LNCaP clone FGC (cell line): ENCODE measurements at regions not wholly inside any gene's neighbourhood (a gene's known extent, or its start where the extent isn't known, plus 50 kb on each side); places are given as distances from the start of the nearest gene placed in this dataset.

Experiments
- DNase-seq: peaks from one replicate; pipeline ENCODE4 v3.0.0-alpha.2; 2011; ENCODE audit warnings: low read depth
- H3K4me3 ChIP-seq: 2 replicates; pipeline ENCODE4 v1.5.1; 2011; ENCODE audit warnings: mild to moderate bottlenecking, low read depth, low read length, control low read depth
- TF ChIP-seq, protein P1 (sequence below): IDR thresholded peaks from 2 replicates; pipeline ENCODE4 v1.5.1; 2012; ENCODE audit warnings: mild to moderate bottlenecking; ENCODE audit not compliant: control insufficient read depth, insufficient read depth; ENCODE audit errors: extremely low read depth

DNA sequence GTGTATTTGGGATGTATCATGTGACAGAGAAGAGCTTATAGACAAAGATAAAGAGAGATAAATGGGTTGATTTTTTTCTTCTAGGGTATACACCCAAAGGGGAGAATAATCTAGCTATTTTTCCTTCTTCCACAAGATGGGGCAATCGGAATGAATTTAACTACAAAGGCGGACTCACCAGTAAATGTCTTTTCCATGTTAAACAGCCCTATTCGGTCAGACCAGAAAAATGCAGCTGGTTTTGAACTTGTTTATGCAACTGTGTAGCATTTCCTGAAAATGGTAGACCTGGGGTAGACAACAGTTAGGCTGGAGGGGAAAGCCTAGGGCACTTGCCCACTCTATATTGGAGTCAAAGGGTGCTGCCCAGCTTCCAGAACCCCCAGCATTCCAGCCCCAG, 477.1 kb downstream of the TOX3 start:
- DNase-seq: peak; percentile 32
- no peak overlapping the region for H3K4me3 ChIP-seq
- TF ChIP-seq, protein P1, sequence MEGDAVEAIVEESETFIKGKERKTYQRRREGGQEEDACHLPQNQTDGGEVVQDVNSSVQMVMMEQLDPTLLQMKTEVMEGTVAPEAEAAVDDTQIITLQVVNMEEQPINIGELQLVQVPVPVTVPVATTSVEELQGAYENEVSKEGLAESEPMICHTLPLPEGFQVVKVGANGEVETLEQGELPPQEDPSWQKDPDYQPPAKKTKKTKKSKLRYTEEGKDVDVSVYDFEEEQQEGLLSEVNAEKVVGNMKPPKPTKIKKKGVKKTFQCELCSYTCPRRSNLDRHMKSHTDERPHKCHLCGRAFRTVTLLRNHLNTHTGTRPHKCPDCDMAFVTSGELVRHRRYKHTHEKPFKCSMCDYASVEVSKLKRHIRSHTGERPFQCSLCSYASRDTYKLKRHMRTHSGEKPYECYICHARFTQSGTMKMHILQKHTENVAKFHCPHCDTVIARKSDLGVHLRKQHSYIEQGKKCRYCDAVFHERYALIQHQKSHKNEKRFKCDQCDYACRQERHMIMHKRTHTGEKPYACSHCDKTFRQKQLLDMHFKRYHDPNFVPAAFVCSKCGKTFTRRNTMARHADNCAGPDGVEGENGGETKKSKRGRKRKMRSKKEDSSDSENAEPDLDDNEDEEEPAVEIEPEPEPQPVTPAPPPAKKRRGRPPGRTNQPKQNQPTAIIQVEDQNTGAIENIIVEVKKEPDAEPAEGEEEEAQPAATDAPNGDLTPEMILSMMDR: peak; percentile 62

DNA sequence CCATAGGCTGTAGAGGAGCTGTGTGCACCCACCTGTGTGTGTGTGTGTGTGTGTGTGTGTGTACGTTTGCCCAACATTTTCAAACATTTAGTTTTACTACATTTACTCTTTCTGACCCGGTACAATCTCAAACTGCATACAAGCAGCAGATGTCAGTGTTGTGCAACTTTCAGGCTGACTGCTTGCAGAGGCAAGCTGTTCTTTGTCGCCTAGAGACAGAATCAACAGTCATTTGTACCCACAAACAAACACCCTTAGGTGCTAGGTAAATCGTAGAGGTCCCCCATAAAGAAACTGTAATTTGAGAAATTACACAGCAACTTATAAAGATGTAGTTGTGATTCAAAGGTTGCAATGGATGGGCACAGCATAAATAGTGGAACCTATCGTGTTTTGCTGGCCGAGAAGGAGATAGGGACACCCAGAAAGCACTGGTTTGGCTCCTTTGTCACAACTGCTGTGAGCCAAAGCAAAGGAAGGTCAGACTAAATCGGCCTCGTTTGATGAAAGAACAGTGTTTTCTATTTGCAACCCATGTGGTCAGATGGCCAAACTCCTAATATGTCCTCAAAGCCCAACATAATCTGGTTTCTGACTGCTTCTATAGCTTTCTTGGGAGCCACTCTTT, 478.4 kb downstream of the TOX3 start:
- DNase-seq: peak; percentile 61
- no peak overlapping the region for H3K4me3 ChIP-seq
- TF ChIP-seq, protein P1: peak; percentile 89

DNA sequence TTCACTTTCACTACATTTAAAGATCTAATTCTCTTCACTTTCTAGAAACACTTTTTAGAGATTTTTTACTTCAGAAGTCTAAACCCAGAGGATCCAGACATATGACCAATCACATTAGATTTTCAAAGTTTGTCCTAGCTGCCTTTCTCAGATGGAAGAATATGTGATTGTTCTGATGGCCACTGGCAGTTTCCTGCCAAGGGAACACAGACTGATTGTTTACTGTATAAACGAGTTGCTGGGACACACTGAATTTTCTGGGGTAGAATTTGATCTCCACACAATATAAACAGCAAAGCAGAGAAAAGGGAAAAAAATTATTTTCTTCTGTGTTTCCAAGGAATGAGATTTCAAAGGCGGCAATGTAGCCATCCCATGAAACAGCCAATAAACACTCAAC, 480.0 kb downstream of the TOX3 start:
- no peak for DNase-seq
- TF ChIP-seq, protein P1: no peak
- H3K4me3 ChIP-seq: no peak overlapping the region

DNA sequence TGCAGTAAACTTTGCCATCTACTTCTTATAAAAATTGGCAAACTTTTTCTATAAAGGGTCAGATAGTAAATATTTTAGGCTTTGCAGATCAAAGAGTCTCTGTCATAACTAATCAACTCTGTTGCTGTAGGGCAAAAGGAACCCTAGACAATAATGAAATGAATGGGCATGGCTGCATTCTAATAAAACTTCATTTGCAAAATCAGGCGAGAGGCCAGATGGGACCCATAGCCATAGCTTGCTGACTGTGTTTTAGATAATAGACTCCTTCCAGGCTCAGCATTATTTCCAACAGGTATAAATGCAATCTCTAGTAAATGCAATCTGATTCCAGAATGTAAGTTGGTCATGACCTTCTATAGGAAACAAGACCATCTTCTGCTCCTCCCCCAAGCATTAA, 490.7 kb downstream of the TOX3 start:
- TF ChIP-seq, protein P1: no peak
- DNase-seq: no peak

DNA sequence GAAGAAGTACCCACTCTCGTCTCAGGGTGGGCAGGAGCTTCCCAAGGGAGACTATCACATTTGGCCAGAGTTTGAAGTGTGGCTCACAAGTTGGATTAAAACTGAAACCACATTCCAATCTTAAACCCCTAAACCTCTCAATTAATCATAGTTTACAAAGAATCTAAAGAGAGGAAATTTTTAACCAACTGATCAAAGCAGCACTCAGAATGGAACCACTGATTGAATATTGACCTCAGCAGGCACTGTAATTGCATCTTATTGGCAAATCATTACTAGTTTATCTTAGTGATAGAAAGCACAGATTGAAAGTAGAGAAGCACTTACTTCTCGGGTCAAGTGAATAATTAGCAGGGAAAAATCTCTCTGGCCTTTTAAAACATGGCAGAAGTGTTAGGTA, 491.6 kb downstream of the TOX3 start:
- no peak overlapping the region for H3K4me3 ChIP-seq
- TF ChIP-seq, protein P1: no peak
- DNase-seq: no peak

More for the DNA sequence above, 490.7 kb downstream of the TOX3 start:
- no peak overlapping the region for H3K4me3 ChIP-seq

DNA sequence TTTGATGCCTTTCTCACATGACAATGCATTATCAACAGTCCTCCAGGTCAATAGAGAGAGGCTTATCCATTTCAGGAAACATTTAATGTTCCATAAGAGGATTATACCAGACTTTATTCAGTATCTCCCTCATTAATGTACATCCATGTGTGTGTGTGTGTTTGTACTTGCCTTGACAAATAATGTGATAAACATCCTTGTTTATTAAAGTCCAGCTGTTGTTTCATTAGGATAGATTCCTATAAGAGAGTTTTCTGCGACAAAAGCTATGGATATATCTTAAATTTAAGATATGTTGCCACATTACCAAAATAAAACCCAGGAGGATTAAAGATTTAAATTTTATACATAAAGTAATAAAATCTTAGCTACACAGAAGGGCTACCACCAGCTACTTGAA, 492.6 kb downstream of the TOX3 start:
- H3K4me3 ChIP-seq: no peak overlapping the region
- DNase-seq: no peak
- TF ChIP-seq, protein P1: no peak

DNA sequence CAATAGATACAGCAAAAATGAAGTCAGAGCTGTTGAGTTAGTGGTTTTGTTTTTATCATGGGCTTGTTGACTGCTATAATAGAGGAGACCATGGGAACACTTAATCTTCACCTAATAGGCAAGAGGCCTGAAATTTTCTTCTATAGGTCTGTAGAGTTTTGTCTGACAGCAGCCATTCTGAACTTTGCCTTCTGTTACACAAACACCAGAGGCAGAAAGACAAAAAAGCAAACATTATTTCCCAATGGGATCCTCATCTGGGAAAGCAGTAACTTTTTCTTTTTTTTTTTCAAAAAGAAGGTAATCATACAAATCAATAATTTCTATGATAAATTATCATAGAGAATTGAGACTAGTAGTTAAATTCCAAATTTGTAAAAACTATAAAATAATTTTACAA, 494.1 kb downstream of the TOX3 start:
- H3K4me3 ChIP-seq: no peak overlapping the region
- DNase-seq: no peak
- TF ChIP-seq, protein P1: no peak
